H54 (cell line): ENCODE measurements at regions not wholly inside any gene's neighbourhood (a gene's known extent, or its start where the extent isn't known, plus 50 kb on each side); places are given as distances from the start of the nearest gene placed in this dataset.

Experiments
- DNase-seq: peaks from one replicate; pipeline ENCODE4 v3.0.0; 2011; ENCODE audit warnings: low spot score, mixed read lengths; ENCODE audit not compliant: insufficient read length
- FAIRE-seq: peaks from 3 replicates; lab custom pipeline; 2011; peaks lifted over from hg19 to GRCh38; lab: Jason Lieb, UNC
- POLR2A ChIP-seq: IDR thresholded peaks from 2 replicates; pipeline ENCODE4 v1.6.1; 2011; ENCODE audit warnings: low read depth, mild to moderate bottlenecking, low read length

GRCh38 chr2:16413947-16414346, 251.7 kb downstream of the CYRIA start:
- FAIRE-seq (no peak), DNase-seq (no peak)
- no peak for TF ChIP-seq POLR2A

GRCh38 chr2:16413285-16413684, 252.3 kb downstream of the CYRIA start:
- no peak for TF ChIP-seq POLR2A
- FAIRE-seq (no peak), DNase-seq (no peak)

- no peak for FAIRE-seq
- no peak for TF ChIP-seq POLR2A
Observed at GRCh38 chr2:16412321-16413030, 253.2 kb downstream of the CYRIA start.

GRCh38 chr2:16411788-16412187, 253.8 kb downstream of the CYRIA start:
- DNase-seq, result no peak
- FAIRE-seq, result no peak
- no peak for TF ChIP-seq POLR2A

More at GRCh38 chr2:16412321-16413030, 253.2 kb downstream of the CYRIA start:
- no peak for DNase-seq

- TF ChIP-seq POLR2A, result no peak
- DNase-seq (no peak), FAIRE-seq (no peak)
Observed at GRCh38 chr2:16409849-16410248, 255.8 kb downstream of the CYRIA start.

- no peak for TF ChIP-seq POLR2A
- FAIRE-seq, result no peak
- DNase-seq, result no peak
Observed at GRCh38 chr2:16409006-16409390, 256.6 kb downstream of the CYRIA start.

- no peak for FAIRE-seq
Observed at GRCh38 chr2:16408331-16409005, 257.2 kb downstream of the CYRIA start.

GRCh38 chr2:16407358-16407757, 258.3 kb downstream of the CYRIA start:
- DNase-seq (no peak), FAIRE-seq (no peak)
- no peak for TF ChIP-seq POLR2A

More at GRCh38 chr2:16408331-16409005, 257.2 kb downstream of the CYRIA start:
- TF ChIP-seq POLR2A, result no peak
- no peak for DNase-seq

GRCh38 chr2:16406496-16407289, 258.9 kb downstream of the CYRIA start:
- DNase-seq, result no peak
- no peak for TF ChIP-seq POLR2A

GRCh38 chr2:16405551-16405950, 260.1 kb downstream of the CYRIA start:
- FAIRE-seq, result no peak
- TF ChIP-seq POLR2A, result no peak
- no peak for DNase-seq

More at GRCh38 chr2:16406496-16407289, 258.9 kb downstream of the CYRIA start:
- FAIRE-seq, result no peak

GRCh38 chr2:16404551-16405300, 260.9 kb downstream of the CYRIA start:
- FAIRE-seq (no peak), DNase-seq (no peak)
- TF ChIP-seq POLR2A, result no peak

GRCh38 chr2:16404146-16404545, 261.5 kb downstream of the CYRIA start:
- FAIRE-seq (no peak), DNase-seq (no peak)
- no peak for TF ChIP-seq POLR2A

GRCh38 chr2:16402891-16403290, 262.7 kb downstream of the CYRIA start:
- TF ChIP-seq POLR2A, result no peak
- no peak for DNase-seq
- FAIRE-seq, result no peak
